HepG2 (cell line): ENCODE measurements at regions not wholly inside any gene's neighbourhood (a gene's known extent, or its start where the extent isn't known, plus 50 kb on each side); places are given as distances from the start of the nearest gene placed in this dataset.

Experiments used
- ATAC-seq: fragments of 200-7000 bp; cut with Tn5 transposase; 3 replicates; pipeline ENCODE4 v1.9.1; 2020; ENCODE audit warnings: mild to moderate bottlenecking, moderate library complexity
- BruUV-seq: library from RNA; stranded (reverse); fragments of 400-500 nt; replicated peaks from 2 replicates; lab custom pipeline; 2021; lab: Mats Ljungman, UMichigan
- CTCF ChIA-PET: fragments of 300-600 bp; formaldehyde crosslinking; extraction: SDS; loops from one replicate; lab custom pipeline; 2021; ENCODE audit warnings: low total read pairs, inconsistent platforms, low intra/inter-chr PET ratio; lab: Yijun Ruan, JAX
- POLR2A ChIA-PET: fragments of 350-600 bp; sonication (Branson Sonifier 250); formaldehyde crosslinking; loops from one replicate; lab custom pipeline; 2020; ENCODE audit warnings: antibody characterized with exemption, inconsistent platforms; lab: Yijun Ruan, JAX
- DNase-seq: peaks from one replicate; pipeline ENCODE4 v3.0.0-alpha.2; 2015; ENCODE audit warnings: low spot score
- FAIRE-seq: peaks from 3 replicates; lab custom pipeline; 2011; peaks lifted over from hg19 to GRCh38; lab: Jason Lieb, UNC
- H2AFZ ChIP-seq: one replicate; pipeline ENCODE4 v1.6.1; 2011; ENCODE audit warnings: low read length, inconsistent platforms
- H3K27ac ChIP-seq: fragments of 300-600 bp; 3 replicates; pipeline ENCODE4 v1.8.0; 2011; ENCODE audit warnings: mixed run types, mild to moderate bottlenecking, mixed read lengths, low read length, inconsistent platforms; ENCODE audit not compliant: insufficient read depth; ENCODE audit errors: extremely low read length
- H3K27me3 ChIP-seq, 2 experiments: fragments of 200-600 bp in 1 of 2; 2 replicates in 1 of 2; 3 replicates in 1 of 2; pipeline versions ENCODE4 v1.6.0 to v1.8.0; 2011; ENCODE audit warnings: low read length in 2 of 2, mild to moderate bottlenecking in 2 of 2, moderate library complexity in 2 of 2, inconsistent platforms in 1 of 2; ENCODE audit not compliant: insufficient read depth in 2 of 2, control insufficient read depth in 1 of 2
- H3K36me3 ChIP-seq, 2 experiments: fragments of 200-600 bp in 1 of 2; replicated peaks in 1 of 2; 2 replicates in 1 of 2; 3 replicates in 1 of 2; pipeline versions ENCODE4 v1.5.1 to v1.8.0; 2011; ENCODE audit warnings: low read length in 2 of 2, inconsistent platforms in 1 of 2; ENCODE audit not compliant: insufficient read depth in 2 of 2, control insufficient read depth in 1 of 2
- H3K4me1 ChIP-seq: 2 replicates; pipeline ENCODE4 v1.5.1; 2012; ENCODE audit warnings: low read length, inconsistent platforms; ENCODE audit not compliant: insufficient read depth
- H3K4me2 ChIP-seq: 2 replicates; pipeline ENCODE4 v1.6.0; 2011; ENCODE audit warnings: low read depth, low read length, inconsistent platforms
- H3K4me3 ChIP-seq, 3 experiments: fragments of 200-600 bp in 1 of 3; sonication (generic), shearing (Covaris generic) in 1 of 3; replicated peaks in 1 of 3; 2 replicates each; pipeline ENCODE4 v1.5.1; 2011 to 2016; ENCODE audit warnings: low read length in 3 of 3, inconsistent platforms in 2 of 3, low read depth in 2 of 3, mild to moderate bottlenecking in 2 of 3, control low read depth in 1 of 3, mixed read lengths in 1 of 3; ENCODE audit not compliant: insufficient read depth in 1 of 3
- H3K79me2 ChIP-seq: one replicate; pipeline ENCODE4 v1.6.1; 2011; ENCODE audit warnings: low read length, inconsistent platforms; ENCODE audit not compliant: insufficient read depth
- H3K9ac ChIP-seq: 2 replicates; pipeline ENCODE4 v1.6.0; 2011; ENCODE audit warnings: mild to moderate bottlenecking, low read depth, low read length, inconsistent platforms; ENCODE audit not compliant: insufficient read depth
- H3K9me3 ChIP-seq: 2 replicates; pipeline ENCODE4 v1.5.1; 2012; ENCODE audit warnings: mild to moderate bottlenecking, low read length
- H4K20me1 ChIP-seq: 2 replicates; pipeline ENCODE4 v1.6.0; 2011; ENCODE audit warnings: inconsistent platforms, mild to moderate bottlenecking, low read length, moderate library complexity; ENCODE audit not compliant: insufficient read depth
- ARNT2 ChIP-seq: sonication (generic); formaldehyde crosslinking; IDR thresholded peaks from 2 replicates; pipeline ENCODE4 v1.8.0; 2022; ENCODE audit warnings: mild to moderate bottlenecking, low read depth, missing genetic modification reagents, moderate library complexity
- EZH2 ChIP-seq: conservative IDR thresholded peaks from 2 replicates; pipeline ENCODE4 v1.6.1; 2012; ENCODE audit warnings: mild to moderate bottlenecking, low read depth, low read length, moderate library complexity
- HOXA5 ChIP-seq: sonication (generic); formaldehyde crosslinking; IDR thresholded peaks from 2 replicates; pipeline ENCODE4 v1.4.0; 2020; ENCODE audit warnings: missing genetic modification reagents
- KLF13 ChIP-seq: sonication (generic); formaldehyde crosslinking; IDR thresholded peaks from 2 replicates; pipeline ENCODE4 v1.4.0; 2020; ENCODE audit warnings: mild to moderate bottlenecking, missing genetic modification reagents
- MEIS2 ChIP-seq: sonication (generic); formaldehyde crosslinking; IDR thresholded peaks from 2 replicates; pipeline ENCODE4 v1.9.0; 2021; ENCODE audit warnings: mild to moderate bottlenecking, missing genetic modification reagents
- PRMT3 ChIP-seq: sonication (generic); formaldehyde crosslinking; IDR thresholded peaks from 2 replicates; pipeline ENCODE4 v1.8.1; 2022; ENCODE audit warnings: low read depth, mild to moderate bottlenecking, moderate library complexity, missing genetic modification reagents, borderline replicate concordance
- SOX13 ChIP-seq, 3 experiments: fragments of 450-650 bp in 1 of 3; sonication (generic) in 1 of 3; formaldehyde crosslinking in 1 of 3; IDR thresholded peaks in 2 of 3; conservative IDR thresholded peaks in 1 of 3; 2 replicates each; pipeline versions ENCODE4 v1.5.0 to v1.6.1; 2016 to 2020; ENCODE audit warnings: antibody characterized with exemption in 1 of 3, mild to moderate bottlenecking in 1 of 3, missing compliant biosample characterization in 1 of 3, missing genetic modification reagents in 1 of 3, moderate library complexity in 1 of 3
- ZFP90 ChIP-seq: sonication (generic); formaldehyde crosslinking; IDR thresholded peaks from 2 replicates; pipeline ENCODE4 v1.8.0; 2022; ENCODE audit warnings: missing genetic modification reagents, mild to moderate bottlenecking, inconsistent platforms, borderline replicate concordance
- ZNF530 ChIP-seq: sonication (generic); formaldehyde crosslinking; IDR thresholded peaks from 2 replicates; pipeline ENCODE4 v1.5.0; 2020; ENCODE audit warnings: low read depth, mild to moderate bottlenecking, missing genetic modification reagents
- ZNF792 ChIP-seq: IDR thresholded peaks from 2 replicates; pipeline ENCODE4 v1.6.1; 2016
- ZSCAN12 ChIP-seq: sonication (generic); formaldehyde crosslinking; IDR thresholded peaks from 2 replicates; pipeline ENCODE4 v1.9.0; 2021; ENCODE audit warnings: mild to moderate bottlenecking, missing genetic modification reagents
- ZSCAN21 ChIP-seq: sonication (generic); formaldehyde crosslinking; IDR thresholded peaks from 2 replicates; pipeline ENCODE4 v1.8.0; 2022; ENCODE audit warnings: mild to moderate bottlenecking, missing genetic modification reagents, moderate library complexity, borderline replicate concordance
- WGBS: methylation state at CpG from one replicate; pipeline ENCODE4 v1.1.6; 2017; ENCODE audit warnings: low lambda C conversion rate; 5-methylcytosine and 5-hydroxymethylcytosine counted together
- in situ Hi-C: cut with HindIII; loops from 2 replicates; pipeline ENCODE4 v1.10.0; 2017; ENCODE audit warnings: low pct_unique_long_range_greater_than_20kb; ENCODE audit not compliant: extremely low pct_ligation_motif_present
- intact Hi-C: fragments of 100-400 bp; cut with micrococcal nuclease; formaldehyde crosslinking; loops from one replicate; pipeline ENCODE4 v1.10.0; 2022; ENCODE audit not compliant: unreplicated experiment

DNA sequence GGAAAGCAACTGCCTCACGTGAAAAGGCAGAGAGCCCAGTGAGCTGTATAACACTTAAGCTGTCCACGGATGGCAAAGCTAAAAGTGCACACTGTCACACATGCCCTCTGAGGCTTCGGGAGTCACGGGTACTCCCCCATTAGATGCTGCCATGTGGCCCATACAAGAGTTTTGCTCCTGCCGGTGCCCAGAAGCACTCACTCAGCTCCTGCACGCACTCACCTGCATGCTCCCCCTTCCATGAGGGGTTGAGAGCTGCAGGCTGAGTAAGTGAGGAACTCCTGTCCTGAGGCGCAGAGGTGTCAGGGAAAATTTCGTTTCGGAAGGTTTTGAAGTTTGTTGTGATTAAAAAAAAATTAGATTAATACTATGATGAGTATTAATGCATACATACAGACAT lies 939.2 kb upstream of the ATXN8OS start (continued):
- TF ChIP-seq ZSCAN21 (CRISPR knock-in tag), result no peak
- TF ChIP-seq ZSCAN12, result no peak

DNA sequence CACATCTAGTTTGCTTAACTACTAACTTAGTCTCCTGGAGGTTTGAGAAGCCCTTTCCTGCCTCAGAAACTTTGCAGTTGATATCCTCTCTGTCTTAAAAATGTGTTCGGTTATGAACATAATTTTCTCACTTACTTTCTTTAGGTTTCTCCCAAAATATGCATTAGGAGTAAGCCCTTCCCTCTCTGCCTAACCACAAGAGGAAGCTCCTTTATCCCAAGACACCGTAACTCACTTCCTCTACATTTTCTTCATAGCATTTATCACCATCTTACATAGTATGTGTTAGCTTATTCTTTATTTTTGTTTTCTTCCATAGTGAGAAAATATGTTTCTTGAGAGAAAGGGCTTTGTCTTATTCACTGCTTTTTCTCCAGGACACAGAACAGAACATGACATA lies 952.5 kb upstream of the ATXN8OS start:
- no peak for TF ChIP-seq ARNT2 (CRISPR knock-in tag)
- no peak for TF ChIP-seq EZH2
- no peak for TF ChIP-seq KLF13 (CRISPR knock-in tag)
- no peak for TF ChIP-seq PRMT3 (CRISPR knock-in tag)
- TF ChIP-seq ZNF792 (CRISPR knock-in tag), result no peak
- no peak for TF ChIP-seq HOXA5
- no peak for TF ChIP-seq ZFP90 (CRISPR knock-in tag)
- no peak for TF ChIP-seq ZSCAN21 (CRISPR knock-in tag)
- TF ChIP-seq ZNF530, result no peak
- no peak for TF ChIP-seq MEIS2 (CRISPR knock-in tag)
- no peak for TF ChIP-seq SOX13 (IDR thresholded peaks at IDR 0.05)
- no peak for TF ChIP-seq SOX13 (CRISPR knock-in tag; conservative IDR thresholded peaks at IDR 0.05 in 1 of 2, IDR thresholded peaks at IDR 0.05 in 1 of 2)
- H3K4me2 ChIP-seq, result no peak overlapping the region
- no peaks in the 10 kb centered on the region for H3K27me3 ChIP-seq
- intact Hi-C loops, result no loop called here
- no peaks in the 10 kb centered on the region for H4K20me1 ChIP-seq
- FAIRE-seq (no peak), ATAC-seq (no peak), DNase-seq (no peak)
- no peak overlapping the region for H2AFZ ChIP-seq
- in situ Hi-C loops, result no loop called here
- no peak overlapping the region for H3K9ac ChIP-seq
- no TSS peak for BruUV-seq
- no peaks in the 10 kb centered on the region for H3K9me3 ChIP-seq
- no peaks in the 10 kb centered on the region for H3K4me1 ChIP-seq
- no peaks in the 10 kb centered on the region for H3K36me3 ChIP-seq
- CTCF ChIA-PET, result no interaction called here
- 21% methylated on average over 2 of the region's 2 CpGs for WGBS
- H3K27ac ChIP-seq, result no peak overlapping the region
- POLR2A ChIA-PET, result no interaction called here
- H3K79me2 ChIP-seq, result no peaks in the 10 kb centered on the region
- no peak overlapping the region for H3K4me3 ChIP-seq
